Fibroblast of skin of abdomen (primary cell): ENCODE measurements at regions not wholly inside any gene's neighbourhood (a gene's known extent, or its start where the extent isn't known, plus 50 kb on each side); places are given as distances from the start of the nearest gene placed in this dataset.
"Not testable (repeated sequence)": the region's sequence is repeated elsewhere in the genome, so short reads cannot be mapped to it uniquely, and the experiment has no call there.

Source experiments
- DNase-seq: peaks from one replicate; pipeline ENCODE4 v3.0.0-alpha.2; 2013

DNA sequence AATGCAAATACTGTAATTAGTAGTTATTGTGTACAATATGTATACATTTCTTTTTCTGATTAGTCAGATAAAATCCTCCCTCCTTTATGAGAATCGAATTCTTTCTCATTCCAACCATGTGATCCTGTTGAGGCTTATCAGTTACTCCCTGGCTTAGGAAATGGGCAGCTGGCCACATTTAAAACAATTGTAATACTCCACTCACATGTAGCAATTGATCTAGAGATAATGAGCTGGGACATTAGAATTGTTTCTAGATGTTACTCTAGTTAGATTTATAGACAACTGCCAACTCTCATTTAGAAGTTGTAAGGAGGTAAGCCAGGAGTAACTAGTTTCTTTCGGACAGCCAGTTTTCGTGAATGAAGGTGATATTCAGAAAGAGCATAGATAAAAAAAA, 859.3 kb upstream of the AADAT start:
- no peak for DNase-seq

DNA sequence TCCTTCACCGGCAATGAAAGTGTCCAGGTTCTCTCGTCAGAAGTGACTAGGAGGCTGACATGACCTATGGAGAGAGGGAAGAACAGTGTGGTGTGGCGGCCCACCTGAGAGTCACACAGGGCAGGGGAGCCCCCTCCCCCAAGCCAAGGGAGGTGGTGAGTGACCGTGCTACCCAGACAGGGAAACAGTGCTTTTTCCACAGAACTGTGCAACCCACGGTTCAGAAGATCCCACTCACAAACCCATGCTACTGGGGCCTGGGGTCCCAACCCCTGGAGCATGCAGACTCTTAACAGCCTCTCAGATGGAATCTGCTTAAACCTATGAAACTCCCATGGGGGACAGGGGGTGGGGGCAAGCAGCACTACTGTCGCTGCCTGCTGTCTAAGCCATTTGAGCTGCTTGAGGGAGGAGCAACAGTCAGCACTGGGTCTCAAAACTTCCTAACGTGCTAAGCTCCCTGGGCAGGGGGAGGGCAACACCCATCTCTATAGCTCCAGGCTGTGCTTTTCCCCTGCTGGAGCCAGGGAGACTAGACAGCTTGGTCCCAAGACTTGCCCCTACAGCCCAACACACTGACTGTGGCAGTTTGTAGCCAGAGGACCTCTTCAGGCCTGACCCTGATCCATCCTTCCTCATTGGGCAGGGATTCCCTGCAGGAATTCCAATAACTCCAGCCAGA, 850.4 kb upstream of the AADAT start:
- no peak for DNase-seq

DNA sequence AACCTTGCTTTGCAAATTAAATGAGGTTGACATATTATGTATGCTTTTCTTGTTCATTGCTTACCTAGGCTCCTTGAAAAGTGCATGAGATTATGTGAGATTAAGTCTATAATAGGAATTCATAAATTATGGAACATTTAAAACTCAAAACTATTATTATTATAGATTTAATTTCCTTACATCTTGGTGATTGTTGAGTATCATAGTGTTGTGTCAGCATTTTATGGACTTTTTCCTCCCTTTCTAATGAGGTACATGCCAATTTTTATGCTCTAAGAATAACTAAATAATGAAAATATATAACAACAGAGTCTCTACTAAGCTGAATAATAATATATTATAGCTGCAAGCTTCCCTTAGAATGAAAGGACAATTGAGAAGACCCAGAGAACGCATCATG, 848.8 kb upstream of the AADAT start:
- DNase-seq, result no peak

DNA sequence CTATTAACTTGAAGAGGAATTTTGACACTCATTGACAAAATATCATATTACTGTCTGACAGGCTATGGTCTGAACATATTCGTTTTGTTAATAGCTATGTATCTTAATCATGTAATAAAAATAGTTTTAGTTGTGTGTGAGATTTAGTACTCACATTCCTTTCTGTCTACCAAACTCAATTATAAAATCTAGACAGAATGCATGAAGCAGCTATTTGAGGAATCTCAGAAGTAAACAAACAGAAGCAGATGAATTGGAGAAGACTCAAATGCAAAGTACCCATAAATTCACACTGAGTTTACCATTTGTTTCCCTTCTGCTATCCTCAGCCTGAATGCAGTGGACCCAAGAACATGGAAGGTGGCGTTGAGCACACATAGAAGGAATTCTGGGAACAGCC, 841.6 kb upstream of the AADAT start:
- peak; percentile 30 for DNase-seq

DNA sequence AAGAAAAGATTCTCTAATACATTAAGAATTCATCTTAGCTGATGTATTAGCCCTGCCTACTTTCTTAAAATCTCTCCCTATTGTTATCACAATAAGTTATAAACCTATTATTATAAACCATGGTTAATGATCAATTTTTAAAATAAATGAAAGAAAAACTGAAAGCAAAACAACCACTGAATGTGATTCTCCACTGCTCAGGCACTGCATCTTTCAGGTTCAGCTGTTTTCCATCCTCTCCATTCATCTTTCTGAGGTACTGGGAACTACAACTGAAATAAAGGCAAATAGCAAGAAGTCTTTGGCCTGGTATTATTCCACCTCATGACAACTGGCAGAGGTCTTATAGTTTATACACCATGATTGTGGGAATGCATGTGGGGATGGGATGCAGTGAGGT, 798.9 kb upstream of the AADAT start:
- DNase-seq, result no peak

DNA sequence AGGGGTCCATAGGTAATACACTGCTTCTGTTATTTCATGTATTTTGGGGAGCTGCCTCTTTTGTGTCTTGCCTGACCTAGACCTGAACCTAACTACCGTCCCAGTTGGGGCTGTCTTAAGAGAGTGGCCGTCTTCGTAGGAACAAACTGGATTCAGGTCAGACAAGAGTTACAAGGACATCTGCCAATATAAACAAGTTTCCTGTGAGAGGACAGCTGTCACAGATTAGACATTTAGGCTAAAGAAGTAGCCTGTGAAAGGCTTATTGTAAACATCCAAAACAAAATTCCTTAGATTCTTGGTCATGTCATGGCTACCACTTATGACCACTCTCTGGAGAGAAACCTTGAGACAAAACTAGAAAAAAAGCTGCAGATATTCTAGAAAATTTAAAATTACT, 797.6 kb upstream of the AADAT start:
- no peak for DNase-seq

DNA sequence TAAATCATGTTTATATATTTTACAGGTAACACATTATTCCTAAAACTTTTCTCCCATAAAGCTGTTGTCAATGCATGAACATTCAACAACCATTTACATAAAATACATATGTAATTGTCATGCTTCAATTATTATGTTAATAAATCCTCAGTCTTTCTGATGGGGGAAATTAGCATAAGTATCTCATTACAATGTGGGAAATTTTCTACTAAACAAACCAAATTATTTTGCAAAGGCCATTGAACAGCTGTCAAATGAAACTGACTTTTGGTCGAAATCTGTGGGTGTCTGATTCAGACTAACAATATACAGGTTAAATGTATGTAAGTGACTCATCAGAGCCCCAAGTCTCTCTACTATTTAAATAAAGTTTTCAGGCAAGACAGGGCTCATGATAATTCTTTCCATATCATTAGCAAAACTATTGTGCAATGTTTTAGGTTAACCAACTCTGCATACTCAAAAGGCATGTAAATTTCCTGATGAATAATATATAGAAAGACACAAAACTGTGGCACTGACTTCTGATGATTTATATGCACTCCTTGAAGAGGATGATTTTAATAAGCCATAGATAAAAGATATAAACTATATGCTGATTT, 795.3 kb upstream of the AADAT start:
- DNase-seq, result no peak

DNA sequence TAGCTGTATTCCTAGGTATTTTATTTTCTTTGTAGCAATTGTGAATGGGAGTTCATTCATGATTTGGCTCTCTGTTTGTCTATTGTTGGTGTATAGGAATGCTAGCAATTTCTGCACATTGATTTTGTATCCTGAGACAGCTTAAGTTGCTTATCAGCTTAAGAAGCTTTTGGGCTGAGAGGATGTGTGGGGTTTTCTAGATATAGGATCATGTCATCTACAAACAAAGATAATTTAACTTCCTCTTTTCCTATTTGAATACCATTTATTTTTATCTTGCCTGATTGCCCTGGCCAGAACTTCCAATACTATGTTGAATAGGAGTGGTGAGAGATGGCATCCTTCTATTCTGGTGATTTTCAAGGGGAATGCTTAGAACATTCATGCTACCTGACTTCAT, 791.9 kb upstream of the AADAT start:
- DNase-seq, result not testable (repeated sequence)

DNA sequence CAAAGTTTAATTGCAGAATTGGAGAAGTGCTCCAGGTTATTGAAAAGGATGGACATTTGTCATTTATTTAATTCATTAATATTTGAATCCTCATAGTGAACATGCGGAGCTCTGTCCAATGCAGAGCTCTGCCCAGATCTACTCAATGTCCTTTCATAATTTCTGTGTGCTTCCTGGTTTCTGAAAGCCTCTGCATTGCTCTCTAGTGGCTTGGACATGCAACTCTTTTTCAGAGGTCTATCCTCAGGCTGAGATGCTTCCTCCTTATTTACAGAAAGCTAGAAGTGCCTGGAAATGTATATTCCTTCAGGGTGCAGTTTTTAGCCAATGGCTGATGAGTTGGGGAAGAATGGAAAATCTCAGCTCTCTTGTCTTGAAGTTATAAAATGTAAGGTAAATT, 786.1 kb upstream of the AADAT start:
- no peak for DNase-seq

DNA sequence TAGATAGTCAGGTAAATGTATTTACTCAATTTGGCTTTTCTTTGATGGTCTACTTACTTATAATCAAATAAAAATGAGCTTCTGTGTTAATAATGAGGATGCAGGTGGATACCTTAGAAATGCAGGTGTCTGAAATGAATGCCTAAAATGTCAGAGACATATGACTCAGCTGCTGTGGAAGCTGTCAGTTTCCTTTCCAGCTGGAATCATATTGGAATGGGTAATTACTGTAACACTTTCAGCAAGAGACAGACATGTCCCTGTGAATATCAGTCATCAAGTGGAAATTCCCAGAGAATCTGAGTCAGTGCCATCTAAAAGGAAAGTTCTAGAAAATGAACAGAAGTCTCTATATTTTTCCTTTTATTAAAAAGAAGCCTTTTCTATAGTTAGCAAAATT, 783.0 kb upstream of the AADAT start:
- DNase-seq, result no peak

DNA sequence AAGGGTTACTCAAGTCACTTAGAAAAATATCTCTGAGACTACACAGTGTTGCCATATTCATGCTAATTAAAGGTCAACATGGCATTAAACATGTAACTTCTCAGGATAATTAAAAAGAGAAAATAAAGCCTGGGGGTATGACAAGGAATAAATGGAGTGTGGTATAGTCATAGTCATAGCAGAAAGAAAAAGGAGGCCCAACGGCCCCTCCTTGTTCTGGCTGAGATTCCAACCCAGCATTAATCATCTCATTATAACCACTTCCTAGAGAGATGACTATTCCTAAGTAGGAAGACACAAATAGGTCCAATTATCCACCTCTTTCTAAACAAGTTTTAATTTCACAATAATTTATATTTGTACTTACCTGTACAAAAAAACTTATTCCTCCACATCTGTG, 778.4 kb upstream of the AADAT start:
- DNase-seq, result no peak

DNA sequence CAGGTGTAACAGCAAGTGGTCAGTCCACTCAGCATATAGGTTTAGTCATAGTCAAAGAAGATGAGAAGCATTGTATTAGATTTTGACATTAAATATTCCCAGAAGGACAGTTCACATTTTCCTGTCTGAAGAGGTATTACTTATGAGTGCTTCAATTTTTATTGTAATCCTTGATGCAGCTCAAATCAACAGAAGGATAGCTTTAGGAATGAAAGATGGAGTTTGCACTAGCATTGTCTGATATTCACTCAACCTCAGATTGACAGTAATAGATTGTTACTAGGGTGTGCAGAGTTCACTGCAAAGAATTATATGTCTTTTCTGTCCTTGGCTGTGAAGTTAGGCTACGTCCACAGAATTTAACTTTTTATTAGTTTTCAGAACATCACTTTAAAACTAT, 764.3 kb upstream of the AADAT start:
- no peak for DNase-seq

DNA sequence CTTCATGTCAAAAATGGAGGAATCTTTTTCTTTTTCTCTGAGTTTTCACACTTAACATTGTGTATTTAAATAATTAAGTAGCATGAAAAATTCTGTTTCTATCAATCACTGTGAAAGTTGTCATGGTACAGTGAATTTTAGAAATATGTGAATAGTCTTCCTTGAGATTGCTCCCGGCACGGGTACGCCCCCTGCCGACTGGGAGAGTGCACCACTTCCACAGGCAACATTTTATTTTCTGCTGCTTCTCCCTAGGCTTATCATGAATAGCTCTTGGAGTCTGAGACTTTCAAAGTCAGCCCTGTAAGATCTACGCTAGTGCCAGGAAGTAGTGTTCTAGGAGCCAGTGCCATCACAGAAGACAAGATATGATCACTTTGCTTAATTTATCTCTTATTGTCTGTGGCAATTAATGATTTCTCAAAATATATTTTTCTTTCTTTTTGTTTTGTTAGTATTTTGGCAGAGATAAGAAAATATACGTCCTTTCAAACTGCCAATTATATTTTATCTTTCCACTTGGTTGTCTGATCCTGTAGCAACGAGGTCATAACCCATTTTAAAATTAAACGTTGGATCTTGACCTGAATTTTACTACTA, 763.8 kb upstream of the AADAT start:
- DNase-seq, result peak; percentile 39

DNA sequence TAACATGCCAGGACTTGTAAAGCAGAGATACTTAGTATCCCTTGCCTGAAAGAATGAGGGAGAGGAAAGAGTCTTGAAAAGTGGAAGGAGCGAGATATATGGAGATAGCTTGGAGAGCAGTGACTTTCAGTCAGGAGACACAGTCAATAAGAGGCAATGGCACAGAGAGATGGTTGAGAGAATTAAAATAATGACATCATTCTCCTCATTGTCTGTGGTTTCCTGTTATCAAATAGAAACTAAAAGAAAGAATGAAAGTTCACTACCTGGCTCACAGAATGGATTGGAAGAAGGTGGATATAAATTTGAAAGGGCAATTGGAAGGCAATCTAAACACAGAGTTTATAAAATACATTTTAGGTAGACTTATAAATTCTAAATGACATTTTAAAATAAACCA, 760.2 kb upstream of the AADAT start:
- DNase-seq, result no peak

DNA sequence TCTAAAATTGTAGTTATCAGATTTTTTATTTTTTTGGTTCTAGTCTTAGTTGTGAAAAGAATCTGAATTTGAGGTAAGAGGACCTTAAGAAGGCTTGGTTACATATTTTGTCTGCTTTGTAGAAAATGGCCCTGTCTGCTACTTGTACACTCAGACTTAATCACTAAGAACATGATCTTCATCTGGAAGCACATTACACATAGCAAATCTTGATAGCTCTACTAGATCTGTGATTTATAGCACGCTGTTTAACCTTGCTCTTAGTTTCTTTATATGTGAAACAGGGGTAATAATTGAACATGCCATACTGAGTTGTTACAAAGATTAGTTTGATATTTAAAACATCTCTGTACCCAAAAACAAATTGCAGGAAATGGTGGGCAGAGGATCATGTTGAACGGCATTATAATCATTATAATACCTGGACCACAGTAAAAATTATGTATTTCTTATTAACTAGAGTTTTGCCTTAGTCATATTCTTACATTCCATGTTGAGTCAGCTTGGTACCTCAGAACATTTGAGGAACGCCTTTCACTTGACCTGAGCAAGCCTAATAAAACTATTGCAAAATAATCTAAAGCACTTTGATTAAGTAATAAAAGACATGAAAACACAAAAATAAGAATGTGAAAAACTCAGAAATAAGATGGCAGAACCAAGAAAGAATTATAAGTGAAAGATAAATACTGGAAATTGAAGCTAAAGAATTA, 738.0 kb upstream of the AADAT start:
- DNase-seq, result no peak

DNA sequence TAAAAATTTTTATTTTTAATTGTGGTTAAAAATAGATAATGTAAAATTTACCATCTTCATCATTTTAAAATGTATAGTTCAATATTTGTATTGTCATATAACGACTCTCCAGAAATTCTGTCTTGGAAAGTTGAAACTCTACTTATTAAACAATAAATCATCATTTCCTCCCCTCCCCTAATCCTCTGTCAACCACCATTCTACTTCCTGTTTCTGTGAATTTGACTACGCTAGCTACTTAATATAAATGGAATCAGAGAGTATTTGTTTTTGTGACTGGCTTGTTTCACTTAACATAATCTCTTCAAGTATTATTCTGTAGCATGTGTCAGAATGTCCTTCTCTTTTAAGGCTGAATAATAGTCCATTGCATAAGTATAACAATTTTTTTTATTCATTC, 729.0 kb upstream of the AADAT start:
- DNase-seq, result no peak

DNA sequence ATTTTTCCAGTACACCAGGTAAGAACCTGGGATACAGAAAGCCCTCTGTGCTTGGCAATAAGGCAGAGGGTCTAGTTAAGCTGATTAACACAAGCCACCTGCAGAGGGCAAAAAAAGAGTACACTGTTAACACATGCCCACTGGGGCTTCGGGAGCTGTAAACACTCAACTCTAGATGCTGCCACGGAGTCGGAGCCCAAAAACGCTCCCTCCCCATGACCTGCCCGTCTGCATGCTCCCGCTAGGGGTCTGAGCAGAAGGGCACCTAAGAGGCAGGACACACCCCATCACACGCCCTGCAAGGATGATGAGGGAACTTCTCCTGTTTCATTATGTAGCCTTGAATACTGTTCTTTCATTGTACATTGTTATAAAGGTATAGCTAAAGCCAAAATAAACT, 715.6 kb upstream of the AADAT start:
- DNase-seq, result no peak

DNA sequence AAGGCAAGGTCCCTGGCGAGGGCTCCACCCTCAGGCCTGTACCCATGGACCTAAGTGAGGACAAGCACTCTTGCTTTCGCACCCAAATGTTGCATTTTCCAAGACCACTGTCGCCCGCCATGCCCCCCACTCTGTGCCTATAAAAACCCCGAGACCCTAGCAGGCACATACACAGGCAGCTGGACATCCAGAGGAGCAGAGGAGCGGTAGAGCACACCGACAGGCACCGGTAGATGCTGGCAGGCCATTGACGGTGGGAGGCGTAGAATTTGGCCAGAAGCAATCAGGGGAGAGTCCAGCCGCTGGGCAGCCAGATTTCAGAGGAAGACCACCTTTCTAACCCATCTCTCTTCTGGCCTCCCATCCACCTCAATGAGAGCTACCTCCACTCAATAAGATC, 715.2 kb upstream of the AADAT start:
- DNase-seq, result no peak

DNA sequence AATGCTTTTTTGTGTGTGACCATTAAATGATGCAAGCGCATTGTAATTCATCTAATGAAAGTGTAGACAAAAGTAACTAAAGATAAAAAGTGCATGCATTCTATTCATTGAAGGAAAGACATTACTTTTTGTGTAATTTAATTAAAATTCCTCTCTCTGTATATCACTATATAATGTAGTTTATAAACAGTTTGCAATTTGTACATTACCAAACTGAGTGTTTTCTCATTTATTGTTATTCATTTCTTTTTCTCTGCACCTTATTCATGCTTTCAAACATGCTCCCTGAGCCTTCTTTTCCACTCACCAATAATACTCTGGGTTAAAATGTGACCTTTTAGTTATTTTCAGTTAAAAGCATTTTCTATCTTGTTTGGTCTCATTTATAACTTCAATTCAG, 713.7 kb upstream of the AADAT start:
- DNase-seq, result no peak

DNA sequence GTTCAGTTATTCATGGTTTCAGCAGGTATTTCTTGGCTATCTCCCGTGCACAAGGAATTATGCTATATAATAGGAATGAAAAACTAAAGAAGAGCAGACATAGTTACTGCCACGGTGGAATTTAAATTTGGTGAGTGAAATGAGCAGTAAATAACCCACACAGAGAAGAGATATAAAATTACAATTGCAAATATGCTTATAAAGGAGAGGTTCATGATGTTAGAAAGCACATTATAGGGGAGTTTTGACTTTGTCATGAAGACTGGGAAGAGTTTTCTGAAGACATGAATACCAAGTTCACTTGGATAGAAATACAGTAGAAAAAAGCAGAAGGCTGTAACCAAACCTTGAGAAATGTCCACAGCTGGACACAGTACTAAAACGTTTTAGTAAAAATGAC, 712.0 kb upstream of the AADAT start:
- DNase-seq, result no peak

DNA sequence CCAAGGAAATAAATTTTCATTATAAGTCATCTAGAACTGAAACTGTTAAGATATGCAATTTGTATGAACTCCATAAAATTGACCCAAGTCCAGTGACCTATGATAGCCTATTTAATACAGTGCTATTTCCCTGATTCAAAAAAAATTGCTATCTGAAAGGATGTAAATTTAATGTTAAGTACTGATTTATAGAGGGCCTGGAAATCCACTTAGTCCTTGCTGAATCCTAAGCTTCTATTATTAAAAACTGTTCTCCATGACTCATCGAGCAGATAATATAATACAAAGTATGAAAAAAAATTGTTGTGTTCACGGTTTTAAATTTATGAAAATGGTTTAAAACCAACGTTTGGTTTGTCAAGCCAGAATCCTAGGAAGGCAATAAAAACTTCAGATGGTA, 704.8 kb upstream of the AADAT start:
- no peak for DNase-seq

DNA sequence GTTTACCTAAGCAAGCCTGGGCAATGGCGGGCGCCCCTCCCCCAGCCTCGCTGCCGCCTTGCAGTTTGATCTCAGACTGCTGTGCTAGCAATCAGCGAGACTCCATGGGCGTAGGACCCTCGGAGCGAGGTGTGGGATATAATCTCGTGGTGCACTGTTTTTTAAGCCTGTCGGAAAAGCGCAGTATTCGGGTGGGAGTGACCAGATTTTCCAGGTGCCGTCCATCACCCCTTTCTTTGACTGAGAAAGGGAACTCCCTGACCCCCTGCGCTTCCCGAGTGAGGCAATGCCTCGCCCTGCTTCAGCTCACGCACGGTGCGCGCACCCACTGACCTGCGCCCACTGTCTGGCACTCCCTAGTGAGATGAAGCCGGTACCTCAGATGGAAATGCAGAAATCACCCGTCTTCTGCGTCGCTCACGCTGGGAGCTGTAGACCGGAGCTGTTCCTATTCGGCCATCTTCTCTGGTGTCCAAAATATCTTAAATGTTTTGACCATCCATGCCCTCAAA, 698.8 kb upstream of the AADAT start:
- DNase-seq, result not testable (repeated sequence)

DNA sequence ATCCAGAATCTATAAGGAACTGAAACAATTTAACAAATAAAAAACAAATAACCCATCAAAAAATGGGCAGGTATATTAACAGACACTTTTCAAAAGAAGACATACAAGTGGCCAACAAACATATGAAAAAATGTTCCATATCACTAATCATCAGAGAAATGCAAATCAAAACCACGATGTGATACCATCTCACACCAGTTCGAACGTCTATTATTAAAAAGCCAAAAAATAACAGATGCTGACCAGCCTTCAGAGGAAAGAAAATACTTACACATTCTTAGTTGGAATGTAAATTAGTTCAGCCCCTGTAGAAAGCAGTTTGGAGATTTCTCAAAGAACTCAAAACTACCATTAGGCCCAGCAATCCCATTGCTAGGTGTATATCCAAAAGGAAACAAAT, 687.9 kb upstream of the AADAT start:
- DNase-seq, result no peak

DNA sequence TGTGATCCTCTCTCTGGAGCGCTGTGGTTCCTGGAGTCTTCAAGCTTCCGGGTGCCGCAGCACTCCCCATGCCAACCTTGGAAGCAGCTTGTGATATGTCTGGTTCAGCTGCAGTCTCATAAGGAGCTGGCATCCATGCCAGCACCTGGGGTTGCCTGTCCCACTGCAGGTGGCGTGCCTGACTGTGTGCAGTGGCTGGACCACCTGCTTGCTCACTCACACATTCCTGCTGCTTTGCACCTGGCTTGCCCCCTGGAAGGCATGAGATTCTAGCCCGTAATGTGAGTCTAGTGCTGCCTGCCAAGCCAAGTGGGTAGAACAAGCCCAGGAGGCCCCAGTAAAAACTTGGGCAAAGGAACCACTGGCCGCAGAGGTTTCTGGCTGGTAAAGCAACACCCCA, 687.2 kb upstream of the AADAT start:
- DNase-seq, result no peak
